Activated CD4-positive, alpha-beta T cell treated with anti-CD3 and anti-CD28 coated beads, Interleukin-2, amount 10 ng/mL, durations not matched to agents 24 days and 14 days (primary cell): ENCODE measurements at regions not wholly inside any gene's neighbourhood (a gene's known extent, or its start where the extent isn't known, plus 50 kb on each side); places are given as distances from the start of the nearest gene placed in this dataset.
A peak's percentile ranks its signal among the peaks of the same experiment; 100 is the strongest.
"Not testable (repeated sequence)": the region's sequence is repeated elsewhere in the genome, so short reads cannot be mapped to it uniquely, and the experiment has no call there.

Experiments used
- DNase-seq: peaks from one replicate; pipeline ENCODE4 v3.0.0; 2022
- H3K27ac Mint-ChIP-seq: one replicate; pipeline ENCODE4 v1.8.0; 2022; ENCODE audit warnings: mild to moderate bottlenecking, mixed read lengths
- H3K27me3 Mint-ChIP-seq: one replicate; pipeline ENCODE4 v1.8.0; 2022; ENCODE audit warnings: mixed read lengths
- H3K36me3 Mint-ChIP-seq: one replicate; pipeline ENCODE4 v1.8.0; 2022; ENCODE audit warnings: low read depth, mild to moderate bottlenecking, mixed read lengths
- H3K4me1 Mint-ChIP-seq: one replicate; pipeline ENCODE4 v1.8.0; 2021; ENCODE audit warnings: mixed read lengths
- H3K4me3 Mint-ChIP-seq: one replicate; pipeline ENCODE4 v1.8.0; 2022; ENCODE audit warnings: mild to moderate bottlenecking, moderate library complexity, mixed read lengths
- H3K9me3 Mint-ChIP-seq: one replicate; pipeline ENCODE4 v1.8.0; 2021; ENCODE audit warnings: mixed read lengths
- intact Hi-C: fragments of 100-400 bp; cut with micrococcal nuclease; formaldehyde crosslinking; loops from one replicate; pipeline ENCODE4 v1.15.1; 2023

GRCh38 chr12:91877456-91878235, 268.0 kb downstream of the BTG1 start:
- peaks cover 9% of the 10 kb centered on the region for H3K9me3 Mint-ChIP-seq
- peak overlapping the region; percentile 97 for H3K27ac Mint-ChIP-seq

GRCh38 chr12:91877022-91877421, 268.6 kb downstream of the BTG1 start:
- H3K27ac Mint-ChIP-seq, result peak overlapping the region; percentile 97
- peak; percentile 95 for DNase-seq
- no peaks in the 10 kb centered on the region for H3K27me3 Mint-ChIP-seq
- H3K9me3 Mint-ChIP-seq, result peaks cover 9% of the 10 kb centered on the region
- intact Hi-C loops, result loop anchor here (1.0 to 10.0 kb wide), 12 partner anchors 25 to 1050 kb away; partner anchors contain the start of gene EEA1
- H3K4me3 Mint-ChIP-seq, result peak overlapping the region; percentile 80
- peaks cover 16% of the 10 kb centered on the region for H3K36me3 Mint-ChIP-seq
- peaks cover 46% of the 10 kb centered on the region for H3K4me1 Mint-ChIP-seq

More at GRCh38 chr12:91877456-91878235, 268.0 kb downstream of the BTG1 start:
- Mint-ChIP-seq H3K27me3 (no peaks in the 10 kb centered on the region), H3K36me3 (peaks cover 16% of the 10 kb centered on the region), H3K4me1 (peaks cover 48% of the 10 kb centered on the region), H3K4me3 (peak overlapping the region; percentile 80)
- intact Hi-C loops, result loop anchor here (1.0 to 10.0 kb wide), 12 partner anchors 25 to 1050 kb away; partner anchors contain the start of gene EEA1
- peak; percentile 73 for DNase-seq

- not testable (repeated sequence) for H3K27me3 Mint-ChIP-seq, DNase-seq, H3K4me3 Mint-ChIP-seq
- Mint-ChIP-seq H3K4me1 (peaks cover 54% of the 10 kb centered on the region), H3K27ac (peak overlapping the region; percentile 31), H3K36me3 (peaks cover 21% of the 10 kb centered on the region), H3K9me3 (peaks cover 15% of the 10 kb centered on the region)
- intact Hi-C loops, result loop anchor here (2.0 to 10.0 kb wide), 9 partner anchors 61 to 1052 kb away; partner anchors contain the start of gene EEA1
These were observed 270.0 kb downstream of the BTG1 start for GRCh38 chr12:91875671-91876070.

DNA sequence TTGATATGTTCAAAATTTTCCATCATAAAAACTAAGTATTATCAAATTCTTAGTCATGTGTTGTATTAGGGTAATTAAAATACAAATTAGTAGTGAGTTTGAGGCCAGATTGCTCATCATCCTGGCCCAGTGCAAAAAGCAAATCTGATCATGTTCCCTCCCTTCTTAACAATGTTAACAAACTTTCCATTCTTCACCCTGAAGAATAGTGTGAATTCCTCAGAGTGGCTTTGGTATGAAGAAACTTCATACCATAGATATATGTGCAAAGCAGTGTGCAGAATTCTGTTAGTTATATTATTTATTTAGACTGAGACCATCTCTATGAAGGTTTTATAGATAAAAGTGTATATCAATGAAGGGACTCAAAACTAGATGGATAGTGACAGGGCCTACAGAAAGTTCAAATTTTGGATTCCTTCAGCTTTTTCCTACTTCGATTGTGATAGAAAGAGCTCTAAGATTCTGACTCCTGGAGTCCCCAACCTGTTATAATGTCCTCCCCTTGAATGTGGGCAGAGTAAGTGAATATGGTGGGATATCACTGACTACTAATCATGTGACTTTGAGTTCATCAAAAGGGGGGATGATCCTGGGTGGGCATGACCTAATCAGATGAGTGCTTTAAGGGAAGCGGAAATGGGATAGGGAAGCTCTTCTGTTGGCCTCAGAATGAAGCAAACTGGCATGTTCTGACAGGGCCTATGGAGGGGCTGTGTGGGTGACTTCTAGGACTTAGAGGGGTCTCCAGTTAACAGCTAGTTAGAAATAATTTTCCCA, 271.4 kb downstream of the BTG1 start:
- Mint-ChIP-seq H3K4me3 (no peak overlapping the region), H3K4me1 (peaks cover 48% of the 10 kb centered on the region), H3K27me3 (no peaks in the 10 kb centered on the region), H3K9me3 (peaks cover 15% of the 10 kb centered on the region), H3K27ac (peak overlapping the region; percentile 1), H3K36me3 (peaks cover 17% of the 10 kb centered on the region)
- intact Hi-C loops, result loop anchor here (10.0 kb wide), 2 partner anchors 59 to 161 kb away; no protein-coding TSS in a partner anchor
- DNase-seq, result peak; percentile 53

DNA sequence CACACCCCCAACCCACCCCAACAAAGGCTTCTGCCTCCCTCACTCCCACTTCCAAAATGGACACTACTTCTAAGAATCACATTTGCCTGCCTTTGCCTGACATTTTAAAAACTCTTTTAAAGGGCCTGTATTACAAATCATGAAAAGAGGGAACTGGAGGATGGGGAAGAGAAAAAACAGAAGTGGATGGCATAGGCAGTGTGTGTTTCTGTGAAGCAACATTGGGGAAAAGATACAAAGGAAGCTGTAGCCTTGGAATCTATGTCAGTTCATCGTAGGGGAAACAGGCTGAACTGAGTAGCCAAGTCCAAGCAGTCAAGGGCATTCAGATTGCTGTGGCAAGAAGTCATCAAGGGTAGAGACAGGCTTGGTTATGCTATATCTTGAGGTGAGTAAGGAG, 273.9 kb downstream of the BTG1 start:
- Mint-ChIP-seq H3K4me3 (no peak overlapping the region), H3K9me3 (peaks cover 15% of the 10 kb centered on the region), H3K4me1 (peaks cover 35% of the 10 kb centered on the region), H3K27ac (peak overlapping the region; percentile 21), H3K36me3 (peaks cover 10% of the 10 kb centered on the region), H3K27me3 (no peaks in the 10 kb centered on the region)
- intact Hi-C loops, result loop anchor here (10.0 kb wide), 2 partner anchors 57 to 163 kb away; no protein-coding TSS in a partner anchor
- DNase-seq, result peak; percentile 51

DNA sequence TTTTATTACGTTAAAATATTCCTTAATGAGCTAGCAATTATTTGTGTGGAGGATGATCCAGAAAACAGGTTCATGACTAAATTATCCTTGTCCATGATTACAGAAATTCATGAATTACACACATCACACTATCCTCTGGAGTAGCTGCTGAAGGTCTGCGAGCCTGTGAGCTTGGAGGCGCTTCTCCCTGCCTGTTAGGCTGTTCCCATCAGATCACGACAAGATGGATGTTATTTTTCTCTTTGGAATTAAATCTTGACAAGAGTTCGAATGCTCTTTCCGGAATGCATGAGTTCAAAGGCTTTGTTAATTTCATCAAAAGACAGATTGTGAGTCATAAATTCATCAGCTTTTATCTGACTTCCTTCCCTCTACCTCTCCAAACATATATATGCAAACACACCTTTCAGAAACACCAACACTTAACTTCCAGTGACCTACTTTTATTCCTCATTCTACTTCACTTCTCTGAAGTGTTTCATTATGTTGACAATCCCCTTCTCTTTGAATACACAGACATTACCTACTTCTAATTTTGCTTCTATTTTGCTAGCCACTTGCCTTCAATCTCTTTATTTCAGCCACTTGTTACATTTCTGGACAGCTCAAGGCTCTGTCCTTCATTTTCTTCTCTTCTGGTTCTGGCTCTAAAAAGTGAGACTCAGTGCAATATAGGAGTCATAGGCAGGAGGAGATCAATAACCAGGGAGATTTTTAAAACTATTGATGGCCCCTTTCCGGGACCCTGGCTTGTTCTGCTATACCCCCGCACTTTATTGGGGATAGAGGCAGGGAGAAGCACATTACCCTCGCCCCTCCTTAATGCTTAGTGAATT, 274.6 kb downstream of the BTG1 start:
- DNase-seq, result peak; percentile 58
- H3K27me3 Mint-ChIP-seq, result no peaks in the 10 kb centered on the region
- intact Hi-C loops, result loop anchor here (10.0 kb wide), 2 partner anchors 56 to 164 kb away; no protein-coding TSS in a partner anchor
- H3K9me3 Mint-ChIP-seq, result peaks cover 16% of the 10 kb centered on the region
- H3K27ac Mint-ChIP-seq, result peak overlapping the region; percentile 79
- peaks cover 28% of the 10 kb centered on the region for H3K4me1 Mint-ChIP-seq
- peak overlapping the region; percentile 55 for H3K4me3 Mint-ChIP-seq
- peaks cover 10% of the 10 kb centered on the region for H3K36me3 Mint-ChIP-seq

DNA sequence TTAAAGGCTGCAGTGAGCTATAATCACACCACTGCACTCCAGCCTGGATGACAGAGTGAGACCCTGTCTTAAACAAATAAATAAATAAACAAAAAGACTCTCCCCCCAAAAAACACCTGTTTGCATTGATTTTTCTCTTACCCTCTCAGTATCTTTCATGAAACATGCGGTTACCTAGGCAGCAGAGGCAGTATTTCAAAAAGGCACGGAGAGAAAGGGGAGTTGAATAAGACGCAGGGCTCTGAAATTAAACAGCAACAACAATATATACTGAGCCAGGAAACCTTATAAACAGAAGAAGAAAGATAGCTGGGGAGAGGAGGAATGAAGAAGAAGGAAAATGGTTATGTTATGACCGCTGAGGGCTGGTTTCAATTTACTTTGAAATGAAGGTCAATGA, 277.6 kb downstream of the BTG1 start:
- H3K27me3 Mint-ChIP-seq, result no peaks in the 10 kb centered on the region
- H3K36me3 Mint-ChIP-seq, result peaks cover 7% of the 10 kb centered on the region
- intact Hi-C loops, result no loop called here

GRCh38 chr12:91866566-91866965, 279.1 kb downstream of the BTG1 start:
- intact Hi-C loops, result no loop called here
- H3K4me1 Mint-ChIP-seq, result peaks cover 14% of the 10 kb centered on the region
- H3K36me3 Mint-ChIP-seq, result peaks cover 7% of the 10 kb centered on the region
- DNase-seq, result no peak
- no peak overlapping the region for H3K27ac Mint-ChIP-seq
- no peak overlapping the region for H3K4me3 Mint-ChIP-seq
- no peaks in the 10 kb centered on the region for H3K27me3 Mint-ChIP-seq
- peaks cover 18% of the 10 kb centered on the region for H3K9me3 Mint-ChIP-seq

More for the DNA sequence above, 277.6 kb downstream of the BTG1 start:
- Mint-ChIP-seq H3K4me3 (no peak overlapping the region), H3K9me3 (peaks cover 18% of the 10 kb centered on the region), H3K4me1 (peaks cover 17% of the 10 kb centered on the region), H3K27ac (no peak overlapping the region)
- DNase-seq, result no peak

DNA sequence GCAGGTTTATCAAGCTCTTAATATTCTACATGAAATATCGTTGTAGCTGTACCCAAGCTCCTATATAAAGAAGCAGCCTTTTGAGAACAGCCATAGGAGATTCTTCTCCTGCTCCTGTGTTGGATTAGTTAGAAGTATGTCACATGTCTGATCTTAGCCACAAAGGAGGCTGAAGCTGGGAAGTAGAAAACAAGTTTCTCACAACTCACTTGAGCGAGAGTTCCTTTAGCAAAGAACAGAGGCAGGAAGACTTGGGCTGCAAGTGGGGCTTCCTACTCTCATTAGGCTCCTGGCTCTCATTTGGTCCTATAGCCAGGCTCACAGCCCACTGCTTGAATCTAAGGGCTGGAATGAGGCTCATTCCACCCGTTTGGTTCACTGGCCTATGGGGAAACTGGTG, 281.9 kb downstream of the BTG1 start:
- intact Hi-C loops, result no loop called here
- no peak overlapping the region for H3K4me3 Mint-ChIP-seq
- peaks cover 12% of the 10 kb centered on the region for H3K9me3 Mint-ChIP-seq
- DNase-seq, result no peak
- peaks cover 5% of the 10 kb centered on the region for H3K4me1 Mint-ChIP-seq
- H3K27ac Mint-ChIP-seq, result no peak overlapping the region
- H3K36me3 Mint-ChIP-seq, result peaks cover 2% of the 10 kb centered on the region
- no peaks in the 10 kb centered on the region for H3K27me3 Mint-ChIP-seq

DNA sequence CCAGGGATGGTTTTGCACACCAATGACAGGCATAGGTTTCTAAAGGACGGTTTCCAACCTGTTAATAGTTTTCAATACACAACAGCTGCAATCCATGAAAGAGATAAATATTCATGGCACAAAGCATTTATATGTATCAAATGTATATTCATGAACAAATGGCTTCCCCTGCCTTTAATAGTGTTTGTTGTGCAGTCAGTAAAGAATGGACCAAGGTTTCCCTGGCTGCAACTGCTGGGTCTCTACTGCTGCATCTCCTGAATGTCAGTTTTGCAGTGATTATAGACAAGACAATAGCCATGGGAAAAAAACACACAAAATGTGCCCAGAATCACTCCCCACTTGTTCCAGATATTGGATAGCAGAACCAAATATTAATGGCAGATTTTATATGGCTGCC, 284.1 kb downstream of the BTG1 start:
- H3K4me3 Mint-ChIP-seq, result no peak overlapping the region
- H3K27ac Mint-ChIP-seq, result no peak overlapping the region
- intact Hi-C loops, result no loop called here
- DNase-seq, result no peak
- H3K36me3 Mint-ChIP-seq, result peaks cover 2% of the 10 kb centered on the region
- peaks cover 6% of the 10 kb centered on the region for H3K9me3 Mint-ChIP-seq
- peaks cover 3% of the 10 kb centered on the region for H3K4me1 Mint-ChIP-seq
- H3K27me3 Mint-ChIP-seq, result no peaks in the 10 kb centered on the region

- no peak overlapping the region for H3K27ac Mint-ChIP-seq
- intact Hi-C loops, result no loop called here
- peaks cover 3% of the 10 kb centered on the region for H3K4me1 Mint-ChIP-seq
- H3K36me3 Mint-ChIP-seq, result no peaks in the 10 kb centered on the region
- H3K27me3 Mint-ChIP-seq, result no peaks in the 10 kb centered on the region
- no peaks in the 10 kb centered on the region for H3K9me3 Mint-ChIP-seq
- DNase-seq, result no peak
- no peak overlapping the region for H3K4me3 Mint-ChIP-seq
These were observed 286.3 kb downstream of the BTG1 start for GRCh38 chr12:91859347-91859746.

GRCh38 chr12:91857813-91858542, 287.7 kb downstream of the BTG1 start:
- intact Hi-C loops, result no loop called here

GRCh38 chr12:91854725-91855124, 290.9 kb downstream of the BTG1 start:
- no peaks in the 10 kb centered on the region for H3K36me3 Mint-ChIP-seq
- H3K27me3 Mint-ChIP-seq, result peaks cover 2% of the 10 kb centered on the region
- H3K9me3 Mint-ChIP-seq, result no peaks in the 10 kb centered on the region
- no peak overlapping the region for H3K4me3 Mint-ChIP-seq
- no peak for DNase-seq
- peaks cover 9% of the 10 kb centered on the region for H3K4me1 Mint-ChIP-seq
- no peak overlapping the region for H3K27ac Mint-ChIP-seq
- intact Hi-C loops, result no loop called here

More at GRCh38 chr12:91857813-91858542, 287.7 kb downstream of the BTG1 start:
- Mint-ChIP-seq H3K9me3 (no peaks in the 10 kb centered on the region), H3K27ac (no peak overlapping the region), H3K36me3 (no peaks in the 10 kb centered on the region), H3K27me3 (peaks cover 2% of the 10 kb centered on the region), H3K4me3 (no peak overlapping the region), H3K4me1 (peaks cover 6% of the 10 kb centered on the region)
- no peak for DNase-seq
